Spinal cord (tissue), 9 donors: ENCODE measurements at regions not wholly inside any gene's neighbourhood (a gene's known extent, or its start where the extent isn't known, plus 50 kb on each side); places are given as distances from the start of the nearest gene placed in this dataset.

Experiments
- DNase-seq, 6 donors: peaks; one replicate each; pipeline versions ENCODE4 v3.0.0 to v3.0.0-alpha.2; 2013 to 2015; ENCODE audit warnings: low spot score in 6 of 6, low read depth in 4 of 6
- H3K27ac ChIP-seq: one replicate; pipeline ENCODE4 v1.5.1; 2013; ENCODE audit warnings: low read depth, low read length, control low read depth
- H3K27me3 ChIP-seq: one replicate; pipeline ENCODE4 v1.6.1; 2013; ENCODE audit warnings: low read length; ENCODE audit not compliant: control insufficient read depth, insufficient read depth
- H3K36me3 ChIP-seq: one replicate; pipeline ENCODE4 v1.6.1; 2013; ENCODE audit warnings: low read length; ENCODE audit not compliant: control insufficient read depth, insufficient read depth
- H3K4me1 ChIP-seq: one replicate; pipeline ENCODE4 v1.6.1; 2013; ENCODE audit warnings: low read length; ENCODE audit not compliant: control insufficient read depth, insufficient read depth
- H3K4me3 ChIP-seq: one replicate; pipeline ENCODE4 v1.5.1; 2013; ENCODE audit warnings: low read depth, low read length, control low read depth
- H3K9me3 ChIP-seq: one replicate; pipeline ENCODE4 v1.6.1; 2013; ENCODE audit warnings: low read length; ENCODE audit not compliant: control insufficient read depth, insufficient read depth
- WGBS: methylation state at CpG from one replicate; pipeline ENCODE4 v1.1.5; 2013; ENCODE audit warnings: missing lambda C conversion rate; ENCODE audit not compliant: insufficient coverage; 5-methylcytosine and 5-hydroxymethylcytosine counted together
- donor health status: healthy.

DNA sequence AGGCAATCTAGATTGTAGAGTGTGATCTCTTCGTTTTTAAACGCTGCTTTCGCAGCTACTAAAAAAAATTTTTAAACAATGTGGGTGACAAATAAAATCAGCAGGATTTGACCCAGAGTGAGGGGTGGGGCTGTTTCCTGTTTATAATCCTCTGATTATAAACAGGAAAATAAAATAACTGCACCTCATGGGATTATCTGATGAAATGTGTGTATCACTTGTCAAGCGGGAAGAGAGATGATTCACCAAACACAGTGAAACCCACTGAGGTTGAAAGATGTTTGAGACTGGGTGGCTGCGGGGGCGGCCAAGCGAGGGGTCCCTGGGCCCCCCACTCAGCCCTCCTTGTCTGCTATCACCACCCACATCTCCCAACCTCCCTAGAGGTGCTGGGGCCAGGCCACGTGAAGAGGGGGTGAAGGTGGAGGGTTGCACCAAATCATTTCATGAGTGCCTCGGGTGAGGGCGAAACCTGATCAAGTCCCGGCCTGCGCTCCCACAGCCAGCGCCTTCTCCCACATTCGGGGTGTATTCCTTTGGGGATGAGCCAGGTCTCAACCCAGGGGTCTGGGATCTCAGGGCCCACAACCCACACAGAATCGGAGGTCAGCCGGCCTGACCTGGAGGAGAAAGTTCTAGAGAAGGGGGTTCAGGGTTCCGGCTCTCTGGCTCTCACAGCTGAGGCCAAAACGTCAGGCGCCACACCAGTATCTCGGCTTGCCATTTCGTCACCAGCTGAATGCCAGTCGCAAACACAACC, 212.5 kb downstream of the BMP7 start:
- no peaks in the 10 kb centered on the region for H3K36me3 ChIP-seq
- no peak overlapping the region for H3K4me3 ChIP-seq
- no peak overlapping the region for H3K27ac ChIP-seq
- no peaks in the 10 kb centered on the region for H3K9me3 ChIP-seq
- WGBS, result 84% methylated on average over 14 of the region's 22 CpGs
- no peak for DNase-seq
- peaks cover 7% of the 10 kb centered on the region for H3K4me1 ChIP-seq
- peaks cover 2% of the 10 kb centered on the region for H3K27me3 ChIP-seq

DNA sequence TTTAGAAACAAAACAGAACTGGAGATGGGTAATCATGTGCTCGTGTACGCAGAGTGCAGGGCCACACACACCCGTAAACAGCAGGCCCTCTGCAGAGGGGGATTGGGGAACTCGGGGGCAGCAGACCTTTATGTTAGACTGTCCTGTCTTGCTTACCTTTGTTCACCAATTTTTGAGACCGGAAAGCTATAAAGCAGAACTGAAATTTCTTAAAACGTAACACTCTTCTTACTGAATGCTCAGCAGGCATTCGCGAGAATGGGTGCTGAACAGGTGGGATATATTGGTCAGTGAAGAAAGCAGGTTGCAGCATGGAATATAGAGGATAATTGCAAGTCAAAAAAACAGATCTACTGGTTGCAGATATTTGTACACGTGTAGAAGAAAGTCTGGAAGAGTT, 211.1 kb downstream of the BMP7 start:
- no peak overlapping the region for H3K4me3 ChIP-seq
- peaks cover 2% of the 10 kb centered on the region for H3K27me3 ChIP-seq
- no peaks in the 10 kb centered on the region for H3K9me3 ChIP-seq
- no peaks in the 10 kb centered on the region for H3K36me3 ChIP-seq
- H3K4me1 ChIP-seq, result peaks cover 7% of the 10 kb centered on the region
- 89% methylated on average over 8 of the region's 9 CpGs for WGBS
- no peak for DNase-seq
- no peak overlapping the region for H3K27ac ChIP-seq

DNA sequence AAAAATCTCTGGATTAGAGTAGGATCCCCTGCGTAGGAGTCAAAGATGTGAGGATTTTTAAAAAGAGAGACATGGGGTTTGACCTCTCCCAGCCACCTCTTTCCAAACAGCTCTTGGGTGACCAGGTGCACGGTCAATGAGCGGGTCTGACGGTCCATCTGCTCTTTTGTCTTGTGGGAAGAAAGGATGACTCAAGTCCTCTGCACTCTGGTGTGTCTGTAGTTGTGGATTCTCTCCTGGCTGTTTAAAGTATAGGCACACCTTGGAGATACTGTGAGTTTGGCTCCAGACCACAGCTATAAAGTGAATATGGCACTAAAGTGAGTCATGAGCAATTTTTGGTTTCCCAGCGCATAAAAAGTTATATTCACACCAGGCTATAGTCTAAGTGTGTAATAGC, 209.8 kb downstream of the BMP7 start:
- H3K9me3 ChIP-seq, result no peaks in the 10 kb centered on the region
- H3K36me3 ChIP-seq, result no peaks in the 10 kb centered on the region
- peaks cover 9% of the 10 kb centered on the region for H3K27me3 ChIP-seq
- DNase-seq, result no peak
- H3K4me3 ChIP-seq, result no peak overlapping the region
- 40% methylated on average over 1 of the region's 5 CpGs for WGBS
- peaks cover 7% of the 10 kb centered on the region for H3K4me1 ChIP-seq
- H3K27ac ChIP-seq, result no peak overlapping the region

DNA sequence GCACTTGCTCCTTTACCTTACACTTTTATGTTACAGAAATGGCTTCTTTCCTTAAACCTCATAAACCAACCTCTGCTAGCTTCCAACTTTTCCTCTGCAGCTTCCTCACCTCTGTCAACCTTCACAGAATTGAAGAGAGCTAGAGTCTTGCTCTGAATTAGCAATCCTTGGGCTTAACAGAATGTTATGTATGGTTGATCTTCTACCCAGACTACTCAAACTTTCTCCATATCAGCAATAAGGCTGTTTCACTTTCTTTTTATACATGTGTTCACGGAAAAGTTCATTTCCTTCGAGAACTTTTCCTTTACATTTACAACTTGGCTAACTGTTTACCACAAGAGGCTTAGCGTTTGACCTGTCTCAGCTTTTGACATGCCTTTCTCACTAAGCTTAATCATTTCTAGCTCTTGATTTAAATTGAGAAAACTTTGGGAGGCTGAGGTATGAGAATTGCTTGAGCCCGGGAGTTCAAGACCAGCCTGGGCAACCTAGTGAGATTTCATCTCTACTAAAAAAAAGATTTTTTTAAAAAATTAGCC, 207.3 kb downstream of the BMP7 start:
- Histone ChIP-seq H3K36me3 (no peaks in the 10 kb centered on the region), H3K4me3 (no peak overlapping the region), H3K27me3 (peaks cover 13% of the 10 kb centered on the region), H3K9me3 (no peaks in the 10 kb centered on the region), H3K27ac (no peak overlapping the region), H3K4me1 (peaks cover 4% of the 10 kb centered on the region)
- no CpG with 5 or more reads among the region's 4 CpGs for WGBS
- DNase-seq, result no peak

GRCh38 chr20:57060407-57061050, 205.9 kb downstream of the BMP7 start:
- H3K27ac ChIP-seq, result no peak overlapping the region
- no peaks in the 10 kb centered on the region for H3K4me1 ChIP-seq
- peaks cover 13% of the 10 kb centered on the region for H3K27me3 ChIP-seq
- DNase-seq, result no peak
- no peaks in the 10 kb centered on the region for H3K9me3 ChIP-seq
- no peak overlapping the region for H3K4me3 ChIP-seq
- H3K36me3 ChIP-seq, result no peaks in the 10 kb centered on the region
- 57% methylated on average over 5 of the region's 8 CpGs for WGBS

DNA sequence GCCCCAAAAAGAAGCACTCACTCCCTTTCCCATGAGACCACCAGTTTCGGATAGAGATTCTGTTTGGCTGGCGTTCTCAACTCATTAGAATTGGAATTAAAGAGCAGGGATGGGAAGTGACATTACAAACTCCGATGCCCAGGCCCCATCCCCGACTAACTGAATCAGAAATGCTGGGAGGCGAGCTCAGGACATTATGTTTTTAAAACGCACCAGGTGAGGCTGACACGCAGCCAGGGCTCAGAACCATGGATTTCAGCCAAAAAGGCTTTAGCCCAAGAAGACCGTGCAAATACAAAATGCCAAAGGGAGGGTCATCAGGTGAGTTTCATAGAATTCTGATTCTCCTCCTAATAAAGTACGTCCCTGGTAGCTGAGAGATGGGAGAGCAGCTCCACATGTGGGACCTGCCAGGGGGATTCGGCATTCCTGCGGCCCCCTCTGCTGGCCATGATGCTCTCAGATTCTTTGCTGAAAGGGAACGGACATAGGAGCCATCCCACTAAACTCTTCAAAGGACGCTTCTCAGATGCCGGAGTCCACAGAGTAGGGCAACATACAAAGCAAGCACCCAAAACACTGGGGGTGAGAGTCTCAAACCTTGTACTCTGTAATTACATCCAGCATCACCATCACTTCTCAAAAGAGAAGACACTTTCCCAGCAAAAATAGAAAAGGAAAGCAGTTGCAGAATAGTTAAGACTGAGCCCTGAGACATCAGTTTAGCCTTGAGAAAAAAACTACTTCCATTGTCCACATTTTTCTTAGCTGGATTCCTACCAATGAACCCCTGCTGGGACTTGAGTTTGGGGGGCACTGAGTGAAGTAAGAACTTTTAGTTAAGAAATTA, 205.2 kb downstream of the BMP7 start:
- WGBS, result 35% methylated on average over 10 of the region's 14 CpGs
- Histone ChIP-seq H3K36me3 (no peaks in the 10 kb centered on the region), H3K9me3 (no peaks in the 10 kb centered on the region), H3K4me3 (no peak overlapping the region), H3K27ac (no peak overlapping the region), H3K27me3 (peaks cover 16% of the 10 kb centered on the region), H3K4me1 (no peaks in the 10 kb centered on the region)
- peak in 4 of 6 donors; percentile 41 to 90 (median 64) for DNase-seq

DNA sequence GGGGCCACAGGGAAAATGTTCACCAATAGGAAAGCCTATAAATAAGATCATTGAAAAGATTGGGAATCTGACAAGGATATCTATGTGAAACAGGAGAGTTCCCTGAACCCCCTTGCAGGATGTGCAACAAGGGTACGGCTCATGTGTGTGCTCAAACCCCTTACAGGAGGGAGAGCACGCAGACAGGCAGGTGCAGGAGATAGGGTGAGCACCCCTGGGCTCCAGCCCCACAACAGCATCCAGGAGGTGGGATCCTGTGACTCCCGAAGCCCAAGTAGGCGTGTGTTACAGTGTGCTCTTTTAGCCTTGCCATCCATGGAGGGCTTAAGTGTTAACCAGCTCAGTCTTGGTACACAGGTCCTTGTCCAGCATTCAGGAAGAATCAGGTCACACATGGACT, 204.2 kb downstream of the BMP7 start:
- no peak for DNase-seq
- H3K9me3 ChIP-seq, result no peaks in the 10 kb centered on the region

GRCh38 chr20:57062696-57063270, 203.7 kb downstream of the BMP7 start:
- Histone ChIP-seq H3K27ac (no peak overlapping the region), H3K36me3 (no peaks in the 10 kb centered on the region), H3K4me1 (no peaks in the 10 kb centered on the region), H3K27me3 (peaks cover 18% of the 10 kb centered on the region), H3K9me3 (no peaks in the 10 kb centered on the region), H3K4me3 (no peak overlapping the region)
- WGBS, result 92% methylated on average over 3 of the region's 8 CpGs
- DNase-seq, result no peak

More for the DNA sequence above, 204.2 kb downstream of the BMP7 start:
- Histone ChIP-seq H3K27ac (no peak overlapping the region), H3K36me3 (no peaks in the 10 kb centered on the region), H3K4me3 (no peak overlapping the region), H3K4me1 (no peaks in the 10 kb centered on the region), H3K27me3 (peaks cover 16% of the 10 kb centered on the region)
- 78% methylated on average over 4 of the region's 4 CpGs for WGBS

DNA sequence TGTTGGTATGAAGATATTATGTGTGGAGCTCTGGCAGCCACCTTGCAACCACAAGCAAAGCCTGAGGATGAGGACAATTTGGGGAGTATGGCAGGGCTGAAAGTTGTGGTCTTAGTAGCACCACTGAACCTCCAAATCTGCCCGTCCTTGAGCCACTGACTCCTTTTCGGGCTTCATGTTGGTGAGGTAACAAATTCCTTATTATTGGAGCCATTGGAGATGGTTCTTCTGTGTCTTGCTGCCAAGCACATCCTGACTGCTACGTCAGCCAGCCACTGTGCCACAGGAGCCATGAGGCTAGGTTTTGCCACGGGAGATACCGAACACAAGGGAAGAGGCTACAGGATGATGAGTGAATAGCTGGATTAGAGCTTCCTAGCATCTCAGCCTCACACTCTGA, 201.6 kb downstream of the BMP7 start:
- Histone ChIP-seq H3K27me3 (peaks cover 18% of the 10 kb centered on the region), H3K4me3 (no peak overlapping the region), H3K9me3 (no peaks in the 10 kb centered on the region), H3K27ac (no peak overlapping the region), H3K4me1 (no peaks in the 10 kb centered on the region), H3K36me3 (no peaks in the 10 kb centered on the region)
- WGBS, result 79% methylated on average over 3 of the region's 5 CpGs
- no peak for DNase-seq
